B cell (primary cell): ENCODE measurements at regions not wholly inside any gene's neighbourhood (a gene's known extent, or its start where the extent isn't known, plus 50 kb on each side); places are given as distances from the start of the nearest gene placed in this dataset.

ENCODE experiments used
- ATAC-seq: fragments of 200-7000 bp; cut with Tn5 transposase; one replicate; pipeline ENCODE4 v1.10.0; 2021; ENCODE audit warnings: low read depth, mild to moderate bottlenecking, moderate number of reproducible peaks, moderate library complexity
- CTCF ChIA-PET: fragments of 350-600 bp; sonication (Branson Sonifier 250); formaldehyde crosslinking; loops from one replicate; lab custom pipeline; 2021; ENCODE audit warnings: antibody characterized with exemption, inconsistent platforms; lab: Charles Lee
- POLR2A ChIA-PET: fragments of 350-600 bp; sonication (Branson Sonifier 250); formaldehyde crosslinking; loops from one replicate; lab custom pipeline; 2021; ENCODE audit warnings: antibody characterized with exemption; lab: Charles Lee
- DNase-seq: peaks from one replicate; pipeline ENCODE4 v3.0.0; 2013
- H2AFZ ChIP-seq: 2 replicates; pipeline ENCODE4 v1.6.1; 2012; ENCODE audit warnings: mild to moderate bottlenecking, low read depth, low read length; ENCODE audit not compliant: insufficient read depth, poor library complexity, severe bottlenecking
- H3K27ac ChIP-seq, 2 donors: 1 replicate in 1 of 2; 2 replicates in 1 of 2; pipeline ENCODE4 v1.5.1; 2012 to 2013; ENCODE audit warnings: low read length in 2 of 2, mild to moderate bottlenecking in 2 of 2, moderate library complexity in 1 of 2
- H3K27me3 ChIP-seq, 4 experiments: fragments of 200-600 bp in 1 of 4; sonication (generic) in 1 of 4; replicated peaks in 1 of 4; 1 replicate in 2 of 4; 2 replicates in 2 of 4; pipeline versions ENCODE4 v1.6.1 to v1.7.0; 2013 to 2016; ENCODE audit warnings: low read length in 3 of 4, mild to moderate bottlenecking in 2 of 4, mixed read lengths in 1 of 4, moderate library complexity in 1 of 4; ENCODE audit not compliant: insufficient read depth in 4 of 4, control insufficient read depth in 3 of 4; ENCODE audit errors: control extremely low read depth in 1 of 4
- H3K36me3 ChIP-seq, 2 experiments: replicated peaks in 1 of 2; 1 replicate in 1 of 2; 2 replicates in 1 of 2; pipeline versions ENCODE4 v1.6.1 to v1.7.1; 2013; ENCODE audit warnings: low read length in 1 of 2; ENCODE audit not compliant: insufficient read depth in 2 of 2, control insufficient read depth in 1 of 2; ENCODE audit errors: control extremely low read depth in 1 of 2, extremely low read depth in 1 of 2
- H3K4me1 ChIP-seq, 2 donors: fragments of 200-600 bp in 1 of 2; sonication (generic) in 1 of 2; 1 replicate in 1 of 2; 2 replicates in 1 of 2; pipeline versions ENCODE4 v1.5.1 to v1.6.1; 2013 to 2017; ENCODE audit warnings: low read length in 2 of 2; ENCODE audit not compliant: control insufficient read depth in 2 of 2, insufficient read depth in 2 of 2
- H3K4me2 ChIP-seq: replicated peaks from 2 replicates; pipeline ENCODE3; 2012; ENCODE audit warnings: mild to moderate bottlenecking, low read depth, low read length; ENCODE audit not compliant: poor library complexity, severe bottlenecking
- H3K4me3 ChIP-seq, 5 experiments: fragments of 200-600 bp in 1 of 5; sonication (generic) in 1 of 5; 1 replicate in 3 of 5; 2 replicates in 2 of 5; pipeline versions ENCODE4 v1.5.1 to v1.7.0; 2011 to 2016; ENCODE audit warnings: low read length in 4 of 5, mild to moderate bottlenecking in 4 of 5, low read depth in 2 of 5, control low read depth in 1 of 5, moderate library complexity in 1 of 5; ENCODE audit not compliant: insufficient read depth in 1 of 5; ENCODE audit errors: control extremely low read depth in 1 of 5, extremely low read depth in 1 of 5
- H3K79me2 ChIP-seq: fragments of 200-600 bp; sonication (generic); one replicate; pipeline ENCODE4 v1.6.0; 2016; ENCODE audit warnings: low read length; ENCODE audit not compliant: control insufficient read depth, insufficient read depth
- H3K9ac ChIP-seq: fragments of 200-600 bp; sonication (generic); 2 replicates; pipeline ENCODE4 v1.6.1; 2017; ENCODE audit warnings: mild to moderate bottlenecking, low read length, moderate library complexity
- H3K9me3 ChIP-seq, 3 donors: one replicate each; pipeline versions ENCODE4 v1.6.1 to v1.7.1; 2013; ENCODE audit warnings: low read length in 2 of 3; ENCODE audit not compliant: control insufficient read depth in 2 of 3, insufficient read depth in 1 of 3; ENCODE audit errors: control extremely low read depth in 1 of 3
- H4K20me1 ChIP-seq: 2 replicates; pipeline ENCODE4 v1.6.0; 2012; ENCODE audit warnings: mild to moderate bottlenecking, low read length; ENCODE audit not compliant: insufficient read depth, control insufficient read depth, poor library complexity, severe bottlenecking
- H3K27ac Mint-ChIP-seq: one replicate; pipeline ENCODE4 v1.8.0; 2021; ENCODE audit warnings: mixed read lengths
- H3K27me3 Mint-ChIP-seq: one replicate; pipeline ENCODE4 v1.8.0; 2021; ENCODE audit warnings: mixed read lengths
- H3K4me1 Mint-ChIP-seq: one replicate; pipeline ENCODE4 v1.8.0; 2021; ENCODE audit warnings: mixed read lengths
- H3K4me3 Mint-ChIP-seq: one replicate; pipeline ENCODE4 v1.8.0; 2021; ENCODE audit warnings: mixed read lengths
- H3K9me3 Mint-ChIP-seq: one replicate; pipeline ENCODE4 v1.8.0; 2022; ENCODE audit warnings: mixed read lengths; ENCODE audit not compliant: insufficient read depth
- CTCF ChIP-seq: fragments of 200-600 bp; IDR thresholded peaks from one replicate; pipeline ENCODE4 v1.8.0; 2022; ENCODE audit warnings: antibody characterized with exemption, mild to moderate bottlenecking
- EZH2 ChIP-seq: IDR thresholded peaks from 2 replicates; pipeline ENCODE4 v1.6.1; 2012; ENCODE audit warnings: borderline replicate concordance, low read depth, mild to moderate bottlenecking, moderate library complexity, low read length; ENCODE audit not compliant: insufficient read depth, poor library complexity, severe bottlenecking
- WGBS: methylation state at CpG from one replicate; pipeline ENCODE4 v1.1.5; 2013; ENCODE audit warnings: missing lambda C conversion rate; ENCODE audit not compliant: insufficient coverage; 5-methylcytosine and 5-hydroxymethylcytosine counted together
- intact Hi-C: fragments of 100-400 bp; cut with micrococcal nuclease; formaldehyde crosslinking; loops from one replicate; pipeline ENCODE4 v1.10.0; 2022

GRCh38 chr14:101628471-101628966, 67.2 kb downstream of the DIO3 start:
- Histone ChIP-seq H3K9ac (peak overlapping the region; percentile 4), H4K20me1 (no peaks in the 10 kb centered on the region), H3K79me2 (no peaks in the 10 kb centered on the region), H3K36me3 (no peaks in the 10 kb centered on the region), H3K4me2 (peak overlapping the region; percentile 57), H2AFZ (peak overlapping the region; percentile 75), H3K4me1 (peaks cover 9 to 12% of the 10 kb centered on the region in 2 donors), H3K27ac (no peak overlapping the region), H3K27me3 (peaks cover 0 to 17% (median 4%) of the 10 kb centered on the region in 4 experiments), H3K4me3 (peak overlapping the region in 1 of 5 experiments; percentile 12), H3K9me3 (peaks cover 0 to 2% (median 0%) of the 10 kb centered on the region in 3 donors)
- ChIA-PET POLR2A (no interaction called here), CTCF (interaction anchor here (0.6 to 2.3 kb wide), 4 partner anchors 1104 to 1245 kb away, joined by 3 to 8 read pairs (median 5); no protein-coding TSS in a partner anchor)
- no peak for TF ChIP-seq EZH2
- TF ChIP-seq CTCF: peak; percentile 99
- ATAC-seq (peak; percentile 87), DNase-seq (peak; percentile 76)
- Mint-ChIP-seq H3K4me3 (no peak overlapping the region), H3K4me1 (peaks cover 3% of the 10 kb centered on the region), H3K27me3 (peaks cover 18% of the 10 kb centered on the region), H3K9me3 (no peaks in the 10 kb centered on the region), H3K27ac (no peak overlapping the region)
- intact Hi-C loops: no loop called here
- 8% methylated on average over 42 of the region's 44 CpGs for WGBS

- intact Hi-C loops: no loop called here
- H3K4me1 ChIP-seq: peaks cover 9 to 12% of the 10 kb centered on the region in 2 donors
- no peak overlapping the region for H3K4me3 Mint-ChIP-seq
- H2AFZ ChIP-seq: peak overlapping the region; percentile 75
- ChIA-PET CTCF (interaction anchor here (0.6 to 1.3 kb wide), 3 partner anchors 66 to 1244 kb away, joined by 3 to 4 read pairs (median 3); no protein-coding TSS in a partner anchor), POLR2A (no interaction called here)
- peaks cover 22% of the 10 kb centered on the region for H3K27me3 Mint-ChIP-seq
- H3K79me2 ChIP-seq: no peaks in the 10 kb centered on the region
- no peaks in the 10 kb centered on the region for H3K9me3 Mint-ChIP-seq
- H3K9me3 ChIP-seq: peaks cover 0 to 2% (median 0%) of the 10 kb centered on the region in 3 donors
- WGBS: 80% methylated on average over 8 of the region's 8 CpGs
- TF ChIP-seq CTCF (no peak), EZH2 (no peak)
- H3K36me3 ChIP-seq: no peaks in the 10 kb centered on the region
- H3K27ac Mint-ChIP-seq: no peak overlapping the region
- peak overlapping the region; percentile 57 for H3K4me2 ChIP-seq
- no peak overlapping the region for H3K4me3 ChIP-seq
- DNase-seq (no peak), ATAC-seq (no peak)
- H3K4me1 Mint-ChIP-seq: peaks cover 3% of the 10 kb centered on the region
- H4K20me1 ChIP-seq: no peaks in the 10 kb centered on the region
- H3K27ac ChIP-seq: no peak overlapping the region
- peaks cover 0 to 17% (median 4%) of the 10 kb centered on the region in 4 experiments for H3K27me3 ChIP-seq
- no peak overlapping the region for H3K9ac ChIP-seq
Measured at GRCh38 chr14:101628975-101629374, 67.7 kb downstream of the DIO3 start.
